HG02840 (cell line): ENCODE measurements at regions not wholly inside any gene's neighbourhood (a gene's known extent, or its start where the extent isn't known, plus 50 kb on each side); places are given as distances from the start of the nearest gene placed in this dataset.
"Not testable (repeated sequence)": the region's sequence is repeated elsewhere in the genome, so short reads cannot be mapped to it uniquely, and the experiment has no call there.

ENCODE experiments used
- ATAC-seq: cut with Tn5 transposase; IDR thresholded peaks from one replicate; pipeline ENCODE4 v1.9.1; 2021; ENCODE audit warnings: mild to moderate bottlenecking, moderate library complexity, moderate number of reproducible peaks; ENCODE audit not compliant: unreplicated experiment, low FRiP score

DNA sequence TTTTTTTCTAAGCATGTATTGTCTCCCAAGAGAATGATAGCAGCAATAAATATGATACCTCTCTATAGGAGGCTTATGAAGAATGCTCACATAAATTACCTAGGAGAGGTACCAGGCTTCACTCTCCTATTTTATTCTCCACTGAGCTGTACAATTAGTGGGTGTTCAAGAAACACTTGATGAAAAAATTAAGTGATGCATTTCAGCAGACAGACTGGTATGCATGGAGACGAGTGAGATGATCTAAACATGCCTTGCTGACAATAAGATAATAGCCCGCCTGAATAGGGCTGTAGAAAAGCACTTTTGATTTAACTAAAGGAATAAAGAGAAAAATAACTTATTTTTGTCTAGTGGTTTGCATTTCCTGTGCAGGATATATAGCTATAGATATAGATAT lies 1449.7 kb downstream of the GATA3 start:
- no peak for ATAC-seq

DNA sequence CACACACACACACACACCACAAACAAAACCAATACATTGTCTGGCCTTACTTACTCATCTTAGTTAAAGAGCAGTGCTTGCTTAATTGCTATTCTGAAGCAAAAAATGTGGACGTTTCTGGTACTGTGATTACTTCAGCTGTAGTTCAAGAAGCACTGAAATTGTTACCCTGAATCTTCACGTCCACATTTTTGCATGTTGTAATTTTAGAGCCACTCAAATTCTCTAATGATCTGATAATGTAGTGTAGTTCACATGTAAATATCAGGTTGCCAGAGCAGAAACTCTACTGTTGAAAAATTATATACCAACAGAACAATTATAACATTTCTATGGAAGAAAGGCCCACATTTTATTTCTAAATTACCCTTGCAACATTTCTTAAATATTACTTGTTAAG lies 1451.1 kb downstream of the GATA3 start:
- no peak for ATAC-seq

DNA sequence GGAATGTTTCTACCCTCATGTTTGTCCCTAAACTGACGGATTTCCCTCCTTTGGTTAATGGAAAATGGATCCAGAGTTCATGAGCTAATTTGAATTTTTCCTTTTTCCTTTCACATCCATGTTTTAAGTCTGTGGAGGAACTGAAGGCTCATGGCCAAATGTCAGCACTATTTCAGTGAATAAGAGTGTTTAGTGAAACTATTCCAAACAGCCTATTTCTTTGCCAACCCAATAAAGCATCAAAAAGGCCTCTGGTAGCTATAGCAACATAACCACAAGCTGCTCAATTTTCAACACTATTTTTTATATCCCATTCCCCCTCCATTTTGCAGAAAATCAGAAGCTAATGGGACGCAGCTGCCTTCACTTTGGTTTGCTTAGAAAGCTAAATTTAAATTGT lies 1454.1 kb downstream of the GATA3 start:
- ATAC-seq: no peak

DNA sequence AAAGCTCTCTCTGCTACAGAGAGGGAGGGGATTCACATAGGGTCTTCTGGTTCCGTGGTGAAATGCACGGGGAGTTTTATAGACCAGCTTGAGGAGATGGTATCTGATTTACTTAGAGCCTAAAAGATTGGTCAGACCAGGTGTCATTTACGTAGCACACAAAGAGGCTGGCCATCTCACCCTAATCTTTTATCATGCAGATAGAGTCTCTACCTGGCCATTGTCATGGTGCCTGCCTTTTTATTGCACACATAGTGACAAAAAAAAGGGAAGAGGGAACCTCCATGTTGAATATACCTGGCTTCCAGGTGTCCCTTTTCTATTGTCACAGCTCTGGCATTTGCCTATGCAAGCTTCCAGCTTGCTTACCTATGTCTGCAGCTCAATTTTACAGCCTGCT lies 1456.1 kb downstream of the GATA3 start:
- no peak for ATAC-seq

DNA sequence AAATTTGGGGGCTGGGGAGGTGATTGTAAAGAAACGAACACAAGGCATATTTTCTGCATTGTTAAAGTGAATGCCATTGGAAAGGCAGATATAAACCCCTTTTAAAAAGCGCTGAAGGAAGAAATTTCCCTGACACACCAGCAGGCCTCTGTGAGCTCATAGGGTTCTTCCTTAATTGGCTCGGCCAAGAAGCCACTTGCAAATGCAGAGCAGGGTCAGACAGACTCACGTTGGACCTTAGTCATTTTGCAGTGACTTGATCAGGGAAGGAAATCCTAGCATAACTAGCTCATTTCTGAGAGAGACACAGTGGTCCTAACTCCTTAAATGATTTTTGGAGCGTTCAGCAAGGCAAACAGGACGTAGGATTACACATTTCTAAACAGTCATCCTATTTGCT lies 1461.4 kb downstream of the GATA3 start:
- ATAC-seq: no peak

DNA sequence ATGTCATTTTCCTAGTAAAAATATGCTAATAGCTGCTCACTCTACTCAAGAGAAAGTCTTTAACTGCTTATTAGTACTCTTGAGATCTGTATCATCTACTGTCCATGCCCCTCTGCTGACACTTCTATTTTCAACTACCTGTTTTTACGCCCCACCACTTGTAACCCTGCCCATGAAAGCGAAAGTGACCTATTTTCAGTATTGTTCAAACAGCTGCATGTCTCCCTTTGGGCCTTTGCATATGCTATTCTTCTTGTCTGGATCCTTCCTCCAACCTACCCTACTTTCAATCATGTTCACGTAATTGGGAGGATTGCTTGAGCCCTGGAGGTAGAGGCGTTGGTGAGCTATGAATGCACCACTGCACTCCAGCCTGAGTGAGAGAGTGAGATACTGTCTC lies 1481.3 kb downstream of the GATA3 start:
- no peak for ATAC-seq

DNA sequence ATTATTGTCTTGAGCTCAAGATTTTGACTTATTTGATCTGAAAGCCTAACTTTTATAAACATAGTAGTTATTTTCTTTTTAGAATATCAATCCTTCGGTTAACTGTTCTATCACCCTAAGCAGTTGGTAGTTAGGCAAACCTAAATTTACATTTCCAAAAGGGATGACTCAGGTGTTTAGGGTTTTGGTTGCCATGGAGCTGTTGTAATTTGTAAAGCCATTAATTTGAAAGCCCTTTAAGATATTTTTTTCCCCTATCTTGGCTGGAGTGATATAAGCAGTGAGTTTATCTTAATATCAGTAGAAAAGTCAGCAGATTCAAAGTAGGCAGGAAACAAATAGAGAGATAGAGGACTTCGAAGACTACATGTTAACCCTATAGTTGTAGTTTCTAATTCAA lies 1472.6 kb upstream of the CELF2 start:
- ATAC-seq: no peak

DNA sequence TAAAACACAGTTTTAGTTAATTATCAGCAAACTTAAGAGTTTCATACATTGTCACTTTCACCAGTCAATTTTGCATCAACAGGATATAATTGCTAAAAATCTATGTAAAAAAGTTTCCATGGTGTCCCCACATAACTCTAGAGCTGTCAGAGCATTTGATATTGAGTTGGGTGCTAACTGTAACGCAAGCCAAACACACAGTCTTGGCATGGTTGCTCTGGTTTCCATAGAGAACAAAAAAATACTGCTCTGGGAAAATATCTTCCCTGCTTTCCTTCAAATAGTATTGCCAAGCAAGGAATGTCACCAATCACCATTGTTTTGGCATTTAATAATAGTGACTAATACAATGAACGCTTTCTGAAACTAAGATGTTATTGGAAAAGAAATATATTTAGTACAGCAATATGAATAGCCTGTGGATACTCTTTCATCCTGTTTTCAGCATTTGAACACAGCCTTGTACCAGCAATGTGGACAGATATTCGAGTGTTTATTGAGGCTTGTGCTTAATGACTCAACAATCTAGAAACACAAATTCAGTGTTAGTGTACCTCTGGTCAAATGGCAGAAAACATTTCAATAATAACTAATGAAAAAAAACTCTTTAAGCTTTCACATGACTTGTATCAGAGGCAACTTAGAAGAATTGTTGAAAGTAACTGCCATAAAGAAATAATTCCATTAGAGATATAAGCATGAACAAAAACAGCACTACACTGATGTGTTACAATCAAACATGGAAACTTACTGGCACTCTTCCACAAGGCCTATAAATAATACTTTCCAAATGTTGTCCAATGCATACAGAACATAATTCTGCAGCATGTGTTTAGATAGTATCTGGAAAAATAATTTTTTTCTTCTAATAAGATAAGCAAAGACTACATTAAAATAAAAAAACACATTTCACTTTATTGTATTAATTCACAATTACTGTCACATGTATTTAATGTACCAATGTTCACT lies 1469.5 kb upstream of the CELF2 start:
- ATAC-seq: no peak

DNA sequence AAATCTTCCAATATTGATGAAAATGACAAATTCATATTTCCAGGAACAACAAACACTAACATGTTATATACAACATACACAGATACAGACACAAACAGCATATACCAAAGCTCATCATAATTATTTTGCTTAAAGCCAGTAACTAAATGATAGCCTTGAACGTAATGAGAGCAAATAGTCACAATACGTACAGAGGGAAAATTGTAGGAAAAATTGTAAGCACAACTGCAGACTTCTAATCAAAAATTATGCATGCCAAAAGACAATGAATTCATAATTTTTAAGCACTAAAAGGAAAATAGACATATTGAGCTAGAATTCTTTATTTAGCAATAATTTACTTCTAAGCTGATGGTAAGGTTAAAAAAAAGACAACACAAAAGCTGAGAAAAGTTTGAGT lies 1466.9 kb upstream of the CELF2 start:
- ATAC-seq: no peak

DNA sequence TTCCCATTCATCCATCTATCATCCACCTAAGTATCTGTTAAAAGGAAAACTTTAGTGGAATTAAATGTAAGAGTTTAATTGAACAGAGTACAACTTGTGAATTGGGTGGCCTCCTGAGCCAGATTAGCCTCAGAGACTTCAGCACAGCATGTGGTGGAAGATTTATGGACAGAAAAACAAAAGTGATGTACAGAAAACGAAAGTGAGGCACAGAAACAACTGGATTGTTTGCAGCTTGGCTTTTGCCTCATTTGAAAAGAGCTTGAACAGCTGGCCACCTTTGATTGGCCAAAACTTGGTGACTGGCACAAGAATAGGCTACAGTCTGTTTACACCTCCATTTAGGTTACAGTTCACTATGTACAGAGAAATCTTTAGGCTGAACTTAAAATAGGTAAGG lies 1463.4 kb upstream of the CELF2 start:
- no peak for ATAC-seq

DNA sequence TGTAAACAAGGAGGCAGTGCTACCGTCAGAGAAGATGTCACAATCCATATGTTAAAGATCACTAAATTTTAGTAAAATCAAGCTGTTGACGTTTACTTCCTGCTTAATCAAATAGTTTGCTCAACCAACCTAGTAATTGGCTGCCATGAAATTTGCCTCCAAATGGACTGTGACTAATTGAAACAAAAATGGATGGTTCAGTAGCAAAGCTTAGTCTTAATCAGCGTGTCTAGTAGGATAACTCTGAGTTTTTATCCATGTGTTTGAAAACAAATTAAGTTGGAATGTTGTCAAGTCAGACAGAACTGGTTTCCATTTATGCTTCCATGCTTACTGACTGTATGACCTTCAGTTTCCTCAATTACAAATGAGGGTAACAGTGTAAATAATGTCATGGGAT lies 1456.7 kb upstream of the CELF2 start:
- no peak for ATAC-seq

DNA sequence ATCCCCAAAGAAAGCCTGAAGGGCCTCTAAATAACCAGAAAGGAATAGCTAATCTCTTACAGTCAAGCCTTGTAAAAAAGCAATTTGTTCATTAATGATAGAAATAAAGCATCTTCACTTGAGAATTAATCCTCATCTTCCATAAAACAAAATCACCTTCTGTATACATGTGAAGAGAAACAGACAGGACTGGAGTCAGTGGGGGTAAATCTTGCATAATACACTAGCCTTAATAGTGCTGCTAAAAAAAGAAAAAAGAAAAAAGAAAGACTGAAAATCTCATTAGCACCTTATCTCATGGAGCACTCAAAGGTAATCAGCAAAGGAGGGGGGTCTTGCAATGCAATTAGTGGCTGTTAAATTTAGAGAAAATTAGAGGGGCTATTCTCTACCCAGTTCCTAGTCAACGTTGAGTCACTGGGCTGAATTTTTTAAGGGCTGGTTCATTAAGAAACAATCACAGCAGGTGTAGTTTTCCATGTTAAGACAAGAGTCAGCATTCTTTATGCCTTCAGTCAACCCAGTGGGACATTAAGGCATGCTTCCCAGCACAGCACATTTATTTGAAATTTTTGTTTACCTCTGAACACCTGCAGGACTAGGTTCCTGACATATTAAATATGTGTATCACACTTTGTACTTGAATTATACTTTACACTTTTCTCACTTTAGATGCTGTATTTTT lies 1455.7 kb upstream of the CELF2 start:
- ATAC-seq: no peak

DNA sequence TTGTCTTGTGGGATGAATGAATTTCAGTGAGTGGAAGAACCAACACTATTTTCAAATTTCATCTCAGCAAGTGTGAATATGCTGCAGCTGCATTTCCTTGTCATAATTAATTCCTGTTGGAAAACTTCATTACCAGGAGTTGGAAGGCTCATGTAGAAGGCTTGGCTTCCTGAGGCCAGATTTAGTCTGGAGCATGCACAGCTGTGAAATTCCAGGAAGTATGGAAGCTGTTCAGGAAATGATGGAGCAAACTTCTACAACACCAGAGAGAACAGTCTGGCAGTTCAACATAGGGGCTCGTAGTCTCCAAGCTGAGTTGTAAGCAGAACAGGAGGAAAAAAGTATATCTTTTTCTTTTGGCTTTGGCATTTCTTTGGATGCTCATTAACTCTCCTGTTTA lies 1439.9 kb upstream of the CELF2 start:
- no peak for ATAC-seq

DNA sequence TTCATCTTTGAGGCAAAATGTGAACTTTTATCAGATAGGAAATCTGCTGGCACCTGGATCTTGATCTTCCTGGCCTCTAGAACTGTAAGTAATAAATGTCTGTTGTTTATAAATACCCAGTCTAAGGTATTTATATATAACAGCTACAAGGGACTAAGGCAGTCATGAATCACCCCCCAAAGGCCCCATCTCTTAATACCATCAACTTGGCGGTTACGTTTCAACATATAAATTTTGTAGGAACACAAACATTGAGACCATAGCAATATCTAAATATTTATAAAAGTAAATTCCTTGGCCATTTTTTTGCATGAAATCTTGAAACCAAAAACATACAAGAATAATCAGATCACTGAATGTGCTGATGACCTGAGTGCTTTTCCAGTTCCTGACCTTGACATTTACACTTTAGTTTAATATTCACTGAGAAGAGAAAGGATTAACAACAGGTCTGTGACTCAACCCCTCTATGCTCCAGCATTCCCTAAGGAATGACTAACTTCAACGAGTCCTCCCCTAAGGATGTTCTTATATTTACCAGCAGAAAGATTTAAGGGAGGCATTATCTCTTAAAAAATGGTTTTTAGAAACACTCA lies 1438.5 kb upstream of the CELF2 start:
- ATAC-seq: no peak

DNA sequence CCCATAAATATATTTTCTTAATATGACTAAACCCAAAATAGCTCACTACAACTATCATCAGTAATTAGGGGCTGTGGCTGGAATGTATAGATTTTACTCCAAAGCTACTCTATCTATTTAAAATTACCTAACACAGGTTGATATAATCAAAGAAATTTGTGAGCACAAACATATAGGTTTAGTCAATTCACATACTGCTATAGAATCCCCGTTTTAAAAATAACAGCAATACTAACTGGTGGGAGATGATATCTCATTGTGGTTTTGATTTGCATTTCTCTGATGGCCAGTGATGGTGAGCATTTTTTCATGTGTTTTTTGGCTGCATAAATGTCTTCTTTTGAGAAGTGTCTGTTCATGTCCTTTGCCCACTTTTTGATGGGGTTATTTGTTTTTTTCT lies 1434.9 kb upstream of the CELF2 start:
- ATAC-seq: not testable (repeated sequence)

DNA sequence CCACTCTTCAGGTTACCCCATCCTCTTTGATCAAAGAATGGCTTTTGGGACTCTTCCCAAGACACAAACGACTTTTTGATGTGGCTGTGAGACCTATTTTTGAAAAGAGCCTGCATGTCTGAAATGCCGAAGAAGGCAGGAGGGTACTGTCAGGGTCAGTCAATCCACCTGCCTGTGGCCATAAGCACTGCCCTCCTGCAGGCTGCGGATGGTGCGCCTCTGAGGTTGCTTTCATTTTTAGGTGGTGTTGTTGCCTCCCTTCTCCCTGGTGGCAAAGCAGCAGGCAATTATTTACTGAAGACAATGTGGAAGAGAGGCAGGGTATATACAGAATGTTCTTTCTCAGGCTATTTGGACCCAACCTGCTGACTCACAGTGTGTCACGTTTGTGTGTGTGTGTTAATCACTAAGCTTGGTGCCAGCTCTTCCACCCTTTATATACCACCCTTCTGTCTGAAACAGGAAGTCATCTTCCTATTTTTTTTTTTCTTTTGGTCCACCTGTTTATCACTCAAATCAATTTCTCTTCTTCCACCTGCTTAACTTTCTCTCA lies 1421.2 kb upstream of the CELF2 start:
- ATAC-seq: no peak

DNA sequence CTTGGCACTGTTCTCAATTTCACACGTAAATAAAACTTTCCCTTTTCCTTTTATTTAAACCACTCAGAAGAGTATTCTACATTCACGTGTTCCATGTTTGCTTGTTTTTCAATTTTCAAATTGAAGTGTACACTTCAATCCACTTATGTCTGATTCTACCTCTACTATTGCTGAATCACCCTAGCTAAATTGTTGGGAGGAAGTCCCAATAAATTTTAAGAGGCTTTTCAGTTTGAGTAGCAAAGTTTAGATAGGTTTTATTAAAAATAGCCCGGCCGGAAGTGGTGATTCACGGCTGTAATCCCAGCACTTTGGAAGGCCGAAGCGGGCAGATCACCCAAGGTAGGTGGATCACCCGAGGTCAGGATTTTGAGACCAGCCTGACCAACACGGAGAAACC lies 1414.7 kb upstream of the CELF2 start:
- no peak for ATAC-seq

DNA sequence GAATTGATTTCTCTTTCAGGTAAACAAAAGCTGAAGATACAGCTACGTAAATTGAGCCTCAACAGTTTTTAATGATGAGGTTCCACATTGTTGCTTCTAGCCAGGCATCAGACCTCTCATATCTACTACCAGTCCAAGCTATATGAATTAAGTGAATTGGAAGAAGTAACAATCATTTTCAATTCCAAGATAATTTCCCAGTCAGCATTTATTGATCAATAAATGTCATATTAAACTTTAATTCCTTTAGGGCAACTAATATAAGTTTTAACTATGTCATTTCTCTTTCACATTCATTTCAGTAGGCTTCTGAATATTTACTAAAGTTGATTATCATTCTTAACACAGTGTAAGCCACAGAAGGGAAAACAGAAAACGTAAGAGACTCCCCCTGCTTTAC lies 1413.7 kb upstream of the CELF2 start:
- ATAC-seq: no peak

DNA sequence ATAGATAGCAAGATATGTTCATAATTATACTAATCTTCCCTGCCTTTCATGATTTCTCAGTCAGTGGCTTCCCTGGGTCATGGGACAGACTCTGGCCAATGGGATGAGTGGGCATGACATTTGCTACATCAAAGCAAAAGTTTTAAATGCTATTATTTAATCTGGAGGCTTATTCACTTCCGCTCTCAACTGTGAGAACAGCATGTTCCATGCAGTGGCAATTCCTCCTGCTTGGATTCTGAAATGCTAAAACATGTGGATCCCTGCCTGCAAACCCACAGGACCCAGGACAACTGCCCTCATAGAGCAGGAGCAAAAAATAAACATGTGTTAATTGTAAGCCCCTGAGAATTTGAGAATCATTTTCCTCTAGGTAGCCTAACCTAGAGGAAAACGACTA lies 1412.4 kb upstream of the CELF2 start:
- no peak for ATAC-seq

DNA sequence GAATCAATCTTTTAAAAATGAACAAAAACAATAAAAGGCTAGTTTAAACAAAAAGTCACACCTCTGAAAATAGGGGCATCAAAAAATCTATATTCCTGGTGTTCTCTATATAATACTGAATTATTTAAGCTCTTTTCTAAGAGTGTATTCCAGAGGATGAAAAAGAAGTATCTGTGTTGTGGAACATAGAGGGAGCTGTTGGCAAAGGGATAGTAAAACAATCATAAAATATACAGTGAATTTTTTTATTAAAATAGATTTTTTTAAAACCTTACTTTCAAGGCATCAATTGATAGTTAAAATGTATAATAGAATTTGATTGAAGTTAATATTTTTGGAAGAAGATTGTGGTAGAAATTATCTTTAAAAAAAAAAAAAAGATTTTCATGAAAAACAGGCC lies 1409.1 kb upstream of the CELF2 start:
- ATAC-seq: no peak

DNA sequence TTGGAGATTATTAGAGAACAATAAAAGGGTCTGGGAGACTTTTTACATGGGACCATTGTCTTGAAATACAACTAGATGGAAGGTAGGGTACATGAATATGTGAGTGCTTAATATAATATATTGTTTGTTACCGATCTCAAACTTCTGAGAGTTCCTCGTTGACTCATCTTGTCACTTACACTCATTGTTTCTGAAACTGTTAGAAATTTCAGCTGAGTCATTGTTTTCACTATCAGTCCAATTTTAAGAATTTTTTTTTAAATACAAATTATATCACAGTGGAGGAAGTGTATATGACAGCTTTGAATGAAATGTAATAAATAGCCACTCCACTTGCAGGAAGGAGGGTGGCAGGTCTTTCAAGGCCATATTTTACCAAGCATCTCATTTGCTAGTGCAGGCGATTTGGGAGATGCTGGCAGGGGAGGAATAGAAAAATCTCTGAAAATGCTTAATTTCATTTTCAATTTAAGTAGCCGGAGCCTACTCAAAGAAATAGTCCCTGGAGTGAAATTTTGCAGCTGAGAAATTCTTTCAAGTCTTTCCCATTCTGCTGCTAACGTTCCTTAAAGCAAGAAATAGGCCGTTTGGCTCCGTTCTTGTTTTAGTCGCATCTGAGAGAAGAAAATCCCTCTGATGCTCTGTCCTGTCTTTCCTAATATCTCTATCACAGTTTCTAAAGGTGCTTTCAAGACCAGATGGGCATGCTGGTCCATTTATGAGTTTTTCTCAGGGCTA lies 1404.2 kb upstream of the CELF2 start:
- ATAC-seq: peak; percentile 58
